NCI-H146 treated with DMSO at 0.1 percent for 48 hours (cell line): ENCODE measurements at regions not wholly inside any gene's neighbourhood (a gene's known extent, or its start where the extent isn't known, plus 50 kb on each side); places are given as distances from the start of the nearest gene placed in this dataset.

Experiments
- DNase-seq: peaks from one replicate; lab custom pipeline; 2025; ENCODE audit not compliant: unreplicated experiment; lab: John Stamatoyannopoulos, UW

DNA sequence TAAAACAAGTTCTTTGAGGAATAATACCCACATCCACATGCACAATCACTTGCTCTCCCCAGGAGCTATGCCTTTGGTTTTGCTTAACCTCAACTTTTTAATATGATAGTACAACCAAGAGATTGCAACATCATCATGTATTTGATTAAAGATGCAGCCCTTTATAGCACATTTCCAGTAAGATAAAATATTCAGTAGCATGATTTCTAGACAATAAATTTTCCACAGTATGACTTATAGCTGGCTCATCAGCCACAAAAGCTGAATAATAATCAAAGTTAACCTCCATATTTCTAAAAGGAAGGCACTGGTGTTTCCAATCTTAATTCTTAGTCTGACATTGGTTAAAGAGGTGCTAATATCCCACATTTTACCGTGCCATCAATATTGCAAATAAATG lies 622.5 kb downstream of the TBL1XR1 start:
- DNase-seq, result no peak

DNA sequence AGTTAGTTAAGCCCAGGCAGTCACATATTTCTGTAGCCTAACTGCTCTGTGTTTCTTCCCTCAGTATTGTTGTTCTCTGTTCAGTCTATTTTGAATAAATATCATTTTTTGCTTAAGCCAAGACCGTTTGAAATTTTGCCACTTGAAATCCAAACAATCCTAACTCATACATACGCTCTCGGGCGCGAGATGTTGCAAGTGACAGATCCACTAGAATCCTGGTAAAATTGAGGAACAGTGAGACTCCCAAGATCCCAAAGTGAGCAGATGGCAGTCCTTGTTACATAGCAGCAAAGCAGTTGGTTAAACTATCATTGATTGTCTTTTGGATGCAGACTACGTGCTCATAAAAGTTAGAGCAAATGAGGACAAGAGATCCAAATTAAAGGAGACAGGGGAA lies 625.4 kb downstream of the TBL1XR1 start:
- DNase-seq, result no peak

DNA sequence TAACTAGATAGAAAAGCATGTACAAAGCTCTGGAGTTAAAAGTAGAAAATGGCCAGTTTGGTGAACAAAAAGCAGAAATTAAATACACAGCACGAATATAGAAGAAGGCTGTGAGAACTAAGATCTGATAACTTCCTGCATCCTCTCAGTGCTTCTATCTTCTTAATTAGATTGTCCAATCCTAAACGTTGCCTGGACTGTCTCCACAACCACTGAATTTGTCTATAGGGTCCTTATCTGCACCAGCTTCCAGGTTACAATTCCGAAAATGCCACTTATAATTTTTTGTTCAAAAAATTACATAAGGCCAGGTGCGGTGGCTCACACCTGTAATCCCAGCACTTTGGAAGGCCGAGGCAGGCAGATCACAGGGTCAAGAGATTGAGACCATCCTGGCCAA lies 626.3 kb downstream of the TBL1XR1 start:
- DNase-seq, result no peak

DNA sequence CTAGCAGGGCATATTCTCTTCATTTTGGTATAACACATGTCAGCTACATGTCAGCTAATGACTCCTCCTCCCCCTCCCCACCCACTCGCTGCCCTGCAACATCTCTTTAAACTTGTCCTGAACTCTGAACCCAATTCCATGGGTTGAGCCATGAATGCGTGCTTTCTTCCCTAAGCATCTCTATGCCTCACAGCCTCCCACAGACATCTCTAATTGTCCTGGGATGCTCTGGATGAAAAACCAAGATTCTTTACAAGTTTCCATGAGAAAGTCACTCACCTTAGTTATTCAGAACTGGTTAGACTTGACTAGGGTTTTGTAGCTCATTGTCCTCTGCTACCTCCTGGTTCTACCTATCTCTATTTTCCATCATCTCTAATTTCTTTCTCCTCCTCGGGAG lies 629.1 kb downstream of the TBL1XR1 start:
- no peak for DNase-seq

DNA sequence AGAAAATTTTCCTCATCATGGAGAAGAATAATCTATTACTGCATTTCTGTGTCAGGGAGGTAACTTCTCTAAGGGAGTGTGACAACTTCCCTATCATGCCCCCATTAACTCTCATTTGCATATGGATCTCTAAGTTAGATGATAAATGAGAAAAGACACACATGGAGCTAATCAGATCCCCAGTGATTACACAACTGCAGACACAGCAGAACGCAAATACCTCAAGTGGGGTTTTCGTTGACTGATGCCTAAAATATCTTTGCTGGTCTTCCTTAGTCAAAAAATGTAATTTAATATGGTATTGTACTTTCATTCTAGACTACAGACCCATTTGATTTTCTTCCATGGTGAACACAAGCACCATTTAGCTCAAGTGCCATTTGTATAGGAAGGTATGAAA lies 630.5 kb downstream of the TBL1XR1 start:
- DNase-seq, result no peak

DNA sequence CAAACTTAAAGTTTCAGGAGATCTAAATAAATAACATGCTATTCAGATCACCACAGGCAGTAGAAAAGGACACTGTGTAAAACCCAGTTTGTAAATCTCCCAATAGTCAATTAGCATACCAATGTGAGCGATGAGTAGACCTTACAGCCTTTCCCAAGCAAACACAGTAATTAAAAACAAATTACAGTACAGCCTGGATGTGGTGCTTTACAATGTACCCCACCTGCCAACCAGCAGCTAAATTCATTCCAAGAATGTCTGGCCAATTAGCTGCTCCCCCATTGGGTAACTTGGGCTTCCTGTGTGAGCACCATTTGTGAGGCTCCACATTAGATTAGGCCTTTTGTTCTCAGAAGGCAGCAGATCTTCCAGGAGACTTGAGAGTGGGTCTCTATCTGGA lies 635.0 kb downstream of the TBL1XR1 start:
- peak; percentile 95 for DNase-seq

DNA sequence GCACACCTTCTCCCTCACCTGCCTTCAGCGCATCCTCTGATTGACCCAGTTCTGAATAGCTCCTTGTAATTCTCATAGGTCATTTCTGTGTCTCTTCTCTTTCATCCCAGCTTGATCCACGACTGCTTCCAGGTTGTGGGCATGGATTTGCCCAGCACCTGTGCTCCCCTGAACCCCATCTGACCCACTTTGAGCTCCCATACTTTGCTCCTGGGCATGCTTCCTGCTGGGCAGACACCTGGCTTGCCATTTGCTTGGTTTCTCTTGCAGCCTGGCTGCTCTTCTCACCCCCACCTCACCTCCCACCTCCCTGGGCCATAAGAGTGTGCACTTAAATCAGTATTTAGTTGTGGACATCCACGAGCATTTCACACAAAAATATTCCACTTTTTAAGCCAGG lies 635.5 kb downstream of the TBL1XR1 start:
- peak; percentile 94 for DNase-seq

DNA sequence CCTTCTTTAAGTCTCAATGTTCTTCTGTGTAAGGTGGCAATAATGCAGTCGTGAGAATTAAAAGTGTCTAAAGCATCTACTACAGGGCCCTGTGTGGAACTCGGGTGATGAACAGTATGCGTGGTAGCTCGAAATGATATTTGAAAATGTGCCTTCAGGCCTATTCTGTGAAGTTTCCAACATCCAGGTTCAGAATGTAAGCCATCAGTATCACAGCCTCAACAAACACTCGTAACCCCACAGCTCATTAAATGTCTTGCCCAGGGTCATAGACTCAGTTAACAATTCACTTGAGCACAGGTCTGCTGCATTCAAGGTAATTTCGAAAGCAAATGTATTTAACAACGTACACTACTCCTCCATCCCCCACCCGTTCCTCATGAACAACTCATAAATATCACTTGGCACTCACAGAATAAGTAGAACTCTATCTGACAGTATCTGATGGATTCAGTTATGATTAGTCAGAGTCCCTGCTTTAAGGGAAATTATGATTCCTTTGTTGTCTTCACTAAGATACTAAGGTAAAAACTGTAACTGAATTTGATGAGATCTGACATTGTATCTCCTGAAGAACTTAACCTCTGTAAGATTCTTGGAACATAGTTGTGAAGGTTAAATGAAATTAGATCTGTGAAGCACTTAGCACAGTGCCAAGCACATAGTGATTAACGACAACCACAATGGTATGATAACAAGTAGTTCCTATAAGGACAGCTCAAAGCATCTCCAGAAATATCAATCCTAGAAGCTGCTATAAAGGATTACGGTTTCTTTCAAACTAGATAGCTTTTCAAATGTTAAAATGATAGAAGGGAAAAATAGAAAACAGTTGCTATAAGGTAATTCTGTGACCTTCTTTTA lies 642.3 kb downstream of the TBL1XR1 start:
- DNase-seq, result no peak

DNA sequence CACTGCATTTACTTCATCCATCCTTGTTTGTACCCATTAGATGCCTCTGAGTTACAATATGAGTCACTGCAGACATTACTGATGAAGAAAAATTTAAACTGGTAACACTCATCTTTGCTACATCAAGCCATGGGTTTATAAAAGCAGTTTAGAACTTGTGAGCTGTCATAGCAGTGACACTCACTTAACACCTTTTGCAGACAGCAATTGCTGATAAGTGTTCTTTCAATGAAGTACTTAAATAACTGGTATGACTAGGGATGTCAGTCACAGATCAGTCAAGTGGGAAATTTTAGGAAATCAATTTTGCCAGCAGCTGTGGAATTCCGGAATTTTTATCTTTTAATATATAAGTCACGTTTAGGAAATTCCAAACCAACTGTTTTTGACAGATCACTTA lies 643.0 kb downstream of the TBL1XR1 start:
- DNase-seq, result no peak

DNA sequence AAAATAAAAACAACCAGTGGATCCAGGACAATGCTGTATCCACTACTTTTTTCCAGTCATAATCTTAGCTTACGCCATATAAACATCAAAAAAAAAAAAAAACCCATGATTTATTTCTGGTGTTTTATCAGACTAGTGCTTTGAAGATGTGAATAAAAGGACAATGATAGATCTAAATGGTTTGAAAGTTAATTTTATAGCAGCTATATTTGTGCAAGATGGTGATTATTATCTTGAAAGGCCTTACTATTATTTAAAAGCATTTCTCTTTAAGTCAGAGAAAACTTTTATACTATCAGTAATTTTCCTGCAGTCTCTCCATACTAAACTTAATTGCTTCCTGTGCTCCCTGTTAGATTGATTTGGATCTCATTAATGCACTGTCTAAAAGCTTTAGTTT lies 670.3 kb downstream of the TBL1XR1 start:
- DNase-seq, result no peak

DNA sequence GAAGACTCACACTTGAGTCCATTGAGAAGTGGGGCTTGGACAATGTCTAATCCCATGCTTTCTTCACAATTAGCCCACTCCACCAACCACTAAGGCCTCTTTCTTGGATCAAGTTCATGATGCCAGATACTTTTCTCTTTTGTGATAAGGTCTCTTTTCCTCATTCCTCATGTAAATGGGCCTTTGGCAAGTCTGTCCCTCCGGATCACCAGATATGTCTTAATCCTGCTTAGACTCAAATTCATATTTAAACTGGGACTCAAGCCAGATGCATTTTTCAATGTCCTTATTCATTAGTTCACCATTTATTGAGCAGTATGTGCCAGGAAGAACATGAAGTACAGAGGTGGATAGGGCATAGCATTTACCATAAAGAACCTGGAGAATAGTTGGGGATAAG lies 671.1 kb downstream of the TBL1XR1 start:
- DNase-seq, result no peak

DNA sequence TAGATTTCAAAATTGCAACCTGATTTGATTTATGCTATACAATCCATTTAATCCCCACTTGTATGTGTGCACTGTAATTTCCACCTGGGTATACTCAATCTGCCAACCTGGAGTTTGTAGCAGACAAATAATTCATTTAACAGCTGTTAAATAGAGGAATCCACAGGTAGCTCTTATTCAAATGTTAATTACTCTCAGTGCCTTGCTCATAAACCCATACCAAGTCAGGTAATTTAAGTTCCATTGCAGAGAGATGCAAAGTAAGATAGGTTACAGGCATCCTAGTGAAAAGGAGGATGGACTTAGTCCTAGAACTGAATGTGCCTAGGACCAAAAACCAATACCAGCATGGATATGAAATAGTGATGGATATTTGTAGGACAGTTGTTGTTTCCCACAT lies 674.2 kb downstream of the TBL1XR1 start:
- peak; percentile 43 for DNase-seq

DNA sequence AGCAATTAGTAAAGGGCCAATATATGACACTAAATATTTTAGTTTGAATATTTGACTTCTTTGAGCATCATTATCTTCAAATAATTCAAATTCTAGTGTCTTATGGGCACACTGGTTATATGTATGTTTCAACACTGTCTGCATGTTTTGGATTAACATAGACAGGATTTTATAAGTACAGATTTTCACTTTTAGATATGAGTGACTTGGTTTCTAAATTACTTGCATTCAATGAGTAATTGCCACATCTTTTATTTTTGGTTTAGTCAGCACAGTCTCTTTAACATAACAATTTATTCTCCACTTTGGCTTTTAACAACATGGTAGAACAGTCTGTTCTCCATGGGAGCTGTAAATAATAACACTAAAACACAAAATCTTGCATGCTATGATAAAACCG lies 674.8 kb downstream of the TBL1XR1 start:
- no peak for DNase-seq

DNA sequence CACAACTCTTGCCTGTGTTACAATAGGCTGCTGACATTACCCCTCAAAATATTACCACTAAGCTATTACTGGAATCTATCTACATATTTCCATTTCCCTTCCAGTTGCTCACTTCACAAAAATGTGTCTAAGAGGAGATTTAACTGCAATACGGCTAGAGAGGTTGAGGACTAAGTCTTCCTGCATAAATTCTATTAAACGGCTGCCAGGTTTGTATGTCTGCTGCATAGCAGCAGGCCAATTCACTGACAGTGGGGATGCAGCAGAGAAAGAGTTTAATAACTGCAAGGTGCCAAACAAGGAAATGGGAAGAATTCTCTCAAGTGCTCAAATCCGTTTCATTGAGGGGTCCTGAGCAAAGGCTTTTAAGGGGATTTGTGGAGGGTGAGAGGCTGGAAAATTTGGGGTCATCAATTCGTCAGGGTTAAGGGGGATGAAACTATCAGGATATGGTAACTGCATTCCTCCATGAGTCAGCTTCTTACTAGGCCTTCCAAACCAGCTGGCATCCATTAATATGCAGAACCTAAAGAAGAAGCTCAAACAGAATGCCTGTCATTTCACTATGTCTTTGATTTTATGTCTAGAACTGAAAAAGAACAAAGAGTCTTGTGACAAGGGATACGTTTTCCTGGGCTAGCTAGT lies 675.6 kb downstream of the TBL1XR1 start:
- no peak for DNase-seq

DNA sequence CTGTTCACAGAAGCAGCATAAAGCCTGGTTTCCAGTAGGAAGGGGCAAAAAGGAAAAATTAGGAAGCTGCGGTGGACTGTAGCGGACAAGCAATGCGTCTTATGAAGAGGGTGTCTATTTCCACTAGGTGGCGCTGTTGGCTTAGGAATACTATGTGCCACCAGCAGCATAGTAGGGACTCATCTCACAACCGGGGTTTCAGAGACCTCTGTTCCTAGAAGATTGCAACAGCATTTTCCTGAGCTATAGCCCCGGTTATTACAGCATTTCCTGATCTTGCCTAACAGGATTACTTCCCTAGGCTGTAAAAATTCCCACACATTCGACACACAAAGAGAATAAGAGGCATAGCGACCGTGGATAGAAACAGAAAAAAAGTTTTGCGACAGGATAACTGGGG lies 683.0 kb downstream of the TBL1XR1 start:
- DNase-seq, result no peak

DNA sequence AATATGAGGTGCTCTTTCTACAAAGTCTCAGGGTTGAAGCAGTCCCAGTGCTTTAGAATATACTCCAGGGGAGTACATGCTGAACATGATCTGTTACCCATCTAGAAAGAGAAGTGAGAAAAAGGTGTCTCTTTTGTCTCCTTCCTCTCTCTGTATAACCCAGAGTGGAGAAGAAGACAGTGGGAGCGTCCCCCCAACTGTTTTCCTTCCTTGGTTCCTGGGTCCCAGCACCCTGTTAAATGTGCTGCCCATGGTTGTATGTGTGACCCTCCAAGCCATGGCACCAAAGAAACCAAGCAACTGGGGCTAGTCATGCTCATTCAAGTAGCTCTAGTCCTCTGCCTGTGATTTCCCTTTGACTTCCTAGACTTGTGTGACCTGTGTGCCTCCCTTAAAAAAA lies 683.7 kb downstream of the TBL1XR1 start:
- DNase-seq, result no peak

DNA sequence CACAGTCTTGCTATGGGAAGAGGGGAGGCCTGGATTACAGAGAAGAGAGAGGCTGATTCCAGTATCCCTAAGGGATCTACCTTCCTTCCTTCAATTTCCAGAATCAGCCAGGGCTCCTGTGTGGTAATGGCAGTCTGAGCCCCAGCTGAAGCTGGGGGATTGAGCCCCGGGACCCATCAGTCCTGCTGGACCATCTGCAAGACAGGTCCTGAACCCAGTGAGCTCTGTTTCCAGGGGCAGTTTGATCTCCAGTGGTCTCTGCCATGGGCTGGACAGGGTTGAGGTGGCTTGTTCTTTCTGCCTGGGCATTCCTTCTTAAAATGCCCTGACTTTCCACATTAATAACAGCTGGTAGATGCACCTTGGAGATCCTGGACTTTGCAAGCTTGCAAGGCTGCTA lies 685.2 kb downstream of the TBL1XR1 start:
- no peak for DNase-seq

DNA sequence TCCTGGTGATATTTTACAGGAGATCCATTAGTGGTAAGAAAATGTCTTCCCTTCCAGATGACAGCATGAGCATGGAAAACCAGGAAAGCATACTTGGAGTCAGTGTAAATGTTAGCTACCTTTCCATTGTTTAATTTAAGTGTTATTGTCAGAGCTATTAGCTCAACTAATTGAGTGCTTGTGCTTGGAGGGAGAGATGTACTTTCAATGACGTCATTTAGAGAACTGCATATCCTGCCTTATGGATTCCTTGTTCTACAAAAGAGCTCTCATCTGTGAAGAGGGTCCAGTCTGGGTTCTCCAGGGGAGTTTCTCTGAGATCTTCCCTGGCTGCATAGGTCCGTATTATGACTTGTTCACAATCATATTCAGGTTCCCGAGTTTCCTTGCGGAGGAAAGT lies 687.2 kb downstream of the TBL1XR1 start:
- no peak for DNase-seq

DNA sequence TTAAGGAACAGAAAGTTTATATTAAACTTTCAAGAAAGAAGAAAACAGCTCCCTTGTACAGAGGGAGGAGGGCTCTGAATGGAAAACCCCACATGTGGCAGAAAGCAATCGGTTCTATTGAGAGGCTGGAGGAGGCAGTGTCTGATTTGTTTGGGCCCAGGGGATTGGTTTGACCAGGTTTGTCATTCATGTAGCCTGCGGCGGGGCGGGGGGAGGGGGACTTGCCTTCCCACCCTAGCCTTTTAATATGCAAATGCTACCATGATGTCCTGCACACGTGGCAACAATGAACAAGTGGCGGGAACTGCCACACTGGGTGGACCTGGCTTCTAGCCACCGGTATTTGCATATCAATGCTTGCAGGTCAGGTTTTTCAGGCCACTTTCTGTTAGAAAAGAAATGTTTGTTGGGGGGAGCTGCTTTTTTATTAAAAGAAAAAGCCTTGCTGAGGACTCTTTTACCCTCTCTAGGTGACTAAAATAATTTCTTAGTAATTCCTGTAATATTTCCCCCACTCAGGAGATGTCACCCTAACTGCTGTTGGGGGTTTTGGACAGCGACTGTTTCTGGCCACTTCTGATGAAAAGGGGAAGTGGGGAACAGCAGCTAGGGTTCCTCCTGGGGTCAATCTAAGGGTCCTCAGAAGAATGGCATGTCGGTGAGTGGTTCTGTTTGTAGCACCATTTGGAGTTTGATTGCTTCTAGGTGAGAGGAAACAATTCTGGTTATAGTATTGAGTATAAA lies 691.2 kb downstream of the TBL1XR1 start:
- DNase-seq, result no peak

DNA sequence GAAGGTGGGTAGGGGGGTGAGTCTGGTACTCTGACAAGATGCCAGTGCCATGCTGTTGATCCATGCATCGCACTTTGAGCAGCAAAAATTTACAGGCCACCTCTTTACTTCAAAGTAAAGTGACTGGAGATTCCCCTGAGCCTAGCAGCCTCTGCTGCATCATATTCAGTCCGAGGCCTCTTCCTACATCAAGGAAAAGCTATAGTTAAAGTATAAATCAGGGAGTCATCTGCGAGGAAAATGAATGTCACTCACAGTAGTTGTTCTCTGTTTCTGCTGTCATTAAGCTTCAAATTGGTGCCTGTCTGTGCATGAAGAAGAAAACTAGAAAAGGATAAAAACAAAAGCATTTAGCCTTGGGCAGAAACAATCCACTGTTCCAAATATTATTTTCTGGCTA lies 706.2 kb downstream of the TBL1XR1 start:
- no peak for DNase-seq

DNA sequence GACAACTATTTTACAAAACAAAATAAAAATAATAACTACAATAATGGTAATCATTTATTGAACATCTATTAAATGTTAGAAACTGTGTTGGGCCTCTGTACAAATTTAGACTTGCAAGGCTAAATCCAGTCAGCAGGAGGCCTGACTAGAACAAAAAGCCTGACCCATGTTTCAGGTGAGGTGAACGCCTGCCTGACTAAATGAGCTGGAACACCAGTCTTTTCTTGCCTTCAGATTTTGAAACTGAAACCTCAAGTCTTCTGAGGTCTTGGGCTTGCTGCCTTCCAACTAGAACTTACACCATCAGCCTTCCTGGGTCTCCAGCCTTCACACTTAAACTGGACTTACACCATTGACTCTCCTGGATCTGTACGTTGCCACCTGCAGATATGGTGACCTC lies 706.9 kb downstream of the TBL1XR1 start:
- DNase-seq, result no peak

DNA sequence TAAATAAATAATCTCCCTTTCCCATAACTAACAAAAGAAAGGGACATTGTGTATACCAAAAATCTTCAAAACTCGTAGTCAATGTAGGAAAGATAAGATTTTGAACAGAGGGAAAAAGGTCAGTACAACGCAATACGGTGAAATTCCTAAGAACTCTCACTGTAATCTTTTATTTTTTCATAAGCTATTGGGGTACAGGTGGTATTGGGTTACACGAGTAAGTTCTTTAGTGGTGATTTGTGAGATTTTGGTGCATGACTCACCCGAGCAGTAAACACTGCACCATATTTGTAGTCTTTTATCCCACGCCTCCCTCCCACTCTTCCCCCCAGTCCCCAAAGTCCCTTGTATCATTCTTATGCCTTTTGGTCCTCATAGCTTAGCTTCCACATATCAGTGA lies 718.0 kb downstream of the TBL1XR1 start:
- no peak for DNase-seq
